IMR-90 (cell line): ENCODE measurements at regions not wholly inside any gene's neighbourhood (a gene's known extent, or its start where the extent isn't known, plus 50 kb on each side); places are given as distances from the start of the nearest gene placed in this dataset.

Experiments used
- ATAC-seq: fragments of 200-7000 bp; cut with Tn5 transposase; 2 replicates; pipeline ENCODE4 v1.9.1; 2020; ENCODE audit warnings: low read depth, mild to moderate bottlenecking, moderate library complexity
- BruUV-seq: library from RNA; stranded (reverse); fragments of 400-500 nt; replicated peaks from 2 replicates; lab custom pipeline; 2021; lab: Mats Ljungman, UMichigan
- CTCF ChIA-PET: fragments of 300-600 bp; formaldehyde crosslinking; extraction: SDS; loops from one replicate; lab custom pipeline; 2021; ENCODE audit warnings: antibody characterized with exemption; lab: Yijun Ruan, JAX
- POLR2A ChIA-PET: fragments of 300-600 bp; sonication (Branson Sonifier 250); formaldehyde crosslinking; loops from one replicate; lab custom pipeline; 2022; ENCODE audit warnings: antibody characterized with exemption; ENCODE audit not compliant: unreplicated experiment; lab: Charles Lee
- DNase-seq: peaks from one replicate; pipeline ENCODE4 v3.0.0; 2013
- H2AFZ ChIP-seq: replicated peaks from 2 replicates; pipeline ENCODE3; 2013; ENCODE audit warnings: low read length, mild to moderate bottlenecking; ENCODE audit not compliant: poor library complexity
- H2AK5ac ChIP-seq: 2 replicates; pipeline ENCODE4 v1.6.1; 2013; ENCODE audit warnings: low read depth, low read length, inconsistent platforms
- H2AK9ac ChIP-seq: replicated peaks from 2 replicates; pipeline ENCODE3; 2013; ENCODE audit warnings: mild to moderate bottlenecking, low read depth, low read length, moderate library complexity; ENCODE audit not compliant: poor library complexity
- H2BK120ac ChIP-seq: 2 replicates; pipeline ENCODE4 v1.6.1; 2013; ENCODE audit warnings: low read depth, low read length, inconsistent platforms
- H2BK15ac ChIP-seq: 3 replicates; pipeline ENCODE4 v1.6.1; 2013; ENCODE audit warnings: low read depth, low read length, inconsistent platforms
- H2BK20ac ChIP-seq: 2 replicates; pipeline ENCODE4 v1.6.1; 2013; ENCODE audit warnings: low read depth, mild to moderate bottlenecking, inconsistent platforms, low read length, moderate library complexity
- H2BK5ac ChIP-seq: 2 replicates; pipeline ENCODE4 v1.6.1; 2013; ENCODE audit warnings: mild to moderate bottlenecking, low read depth, low read length, inconsistent platforms; ENCODE audit not compliant: poor library complexity, severe bottlenecking
- H3K14ac ChIP-seq: replicated peaks from 2 replicates; pipeline ENCODE4 v1.6.1; 2013; ENCODE audit warnings: low read depth, low read length, inconsistent platforms
- H3K18ac ChIP-seq: 2 replicates; pipeline ENCODE4 v1.6.1; 2013; ENCODE audit warnings: low read depth, low read length, control low read depth
- H3K23ac ChIP-seq: 2 replicates; pipeline ENCODE4 v1.6.1; 2013; ENCODE audit warnings: low read depth, low read length, inconsistent platforms
- H3K27ac ChIP-seq: 2 replicates; pipeline ENCODE4 v1.5.1; 2013; ENCODE audit warnings: mild to moderate bottlenecking, control low read depth, low read length; ENCODE audit not compliant: insufficient read depth
- H3K27me3 ChIP-seq: 2 replicates; pipeline ENCODE4 v1.6.1; 2013; ENCODE audit warnings: low read length; ENCODE audit not compliant: control insufficient read depth, insufficient read depth
- H3K36me3 ChIP-seq: 2 replicates; pipeline ENCODE4 v1.6.1; 2013; ENCODE audit warnings: low read length, mixed read lengths; ENCODE audit not compliant: control insufficient read depth, insufficient read depth
- H3K4ac ChIP-seq: 2 replicates; pipeline ENCODE4 v1.6.1; 2013; ENCODE audit warnings: low read depth, low read length, inconsistent platforms
- H3K4me1 ChIP-seq: 2 replicates; pipeline ENCODE4 v1.6.1; 2013; ENCODE audit warnings: low read length, mixed read lengths; ENCODE audit not compliant: control insufficient read depth, insufficient read depth
- H3K4me2 ChIP-seq: 2 replicates; pipeline ENCODE4 v1.6.1; 2013; ENCODE audit warnings: low read depth, mild to moderate bottlenecking, control low read depth, low read length, moderate library complexity
- H3K4me3 ChIP-seq: 2 replicates; pipeline ENCODE4 v1.5.1; 2013; ENCODE audit warnings: low read depth, mild to moderate bottlenecking, control low read depth, low read length, moderate library complexity; ENCODE audit not compliant: insufficient read depth
- H3K56ac ChIP-seq: 2 replicates; pipeline ENCODE4 v1.6.1; 2013; ENCODE audit warnings: low read length, inconsistent platforms; ENCODE audit not compliant: insufficient read depth; ENCODE audit errors: extremely low read depth
- H3K79me1 ChIP-seq, 2 experiments: 2 replicates each; pipeline ENCODE4 v1.6.1; 2013; ENCODE audit warnings: low read length in 2 of 2, inconsistent platforms in 1 of 2, low read depth in 1 of 2
- H3K9ac ChIP-seq: 2 replicates; pipeline ENCODE4 v1.6.1; 2013; ENCODE audit warnings: low read depth, low read length, control low read depth
- H3K9me1 ChIP-seq: 2 replicates; pipeline ENCODE4 v1.6.1; 2013; ENCODE audit warnings: low read length, inconsistent platforms; ENCODE audit not compliant: insufficient read depth
- H3K9me3 ChIP-seq: 2 replicates; pipeline ENCODE4 v1.6.1; 2013; ENCODE audit warnings: low read length; ENCODE audit not compliant: control insufficient read depth, insufficient read depth
- H4K20me1 ChIP-seq: 2 replicates; pipeline ENCODE4 v1.6.1; 2013; ENCODE audit warnings: low read length, inconsistent platforms; ENCODE audit not compliant: insufficient read depth
- H4K5ac ChIP-seq: 2 replicates; pipeline ENCODE4 v1.6.1; 2013; ENCODE audit warnings: mild to moderate bottlenecking, low read depth, low read length, control low read depth
- H4K8ac ChIP-seq, 2 experiments: 2 replicates each; pipeline ENCODE4 v1.6.1; 2013; ENCODE audit warnings: low read depth in 2 of 2, low read length in 2 of 2, control low read depth in 1 of 2, inconsistent platforms in 1 of 2
- H4K91ac ChIP-seq: 2 replicates; pipeline ENCODE4 v1.6.1; 2013; ENCODE audit warnings: low read depth, low read length, inconsistent platforms; ENCODE audit not compliant: insufficient read depth
- BHLHE40 ChIP-seq: fragments of 150-350 bp; IDR thresholded peaks from 2 replicates; pipeline ENCODE4 v1.6.1; 2016; ENCODE audit warnings: mild to moderate bottlenecking, low read depth, low read length
- CEBPB ChIP-seq: IDR thresholded peaks from 2 replicates; pipeline ENCODE4 v1.6.1; 2012; ENCODE audit warnings: low read depth, low read length, improper control_type of control experiment
- CHD1 ChIP-seq: IDR thresholded peaks from 2 replicates; pipeline ENCODE4 v1.6.1; 2012; ENCODE audit warnings: low read depth, low read length, improper control_type of control experiment
- FOS ChIP-seq: fragments of 150-350 bp; IDR thresholded peaks from 2 replicates; pipeline ENCODE4 v1.6.1; 2016; ENCODE audit warnings: low read depth, low read length
- MAFK ChIP-seq: IDR thresholded peaks from 2 replicates; pipeline ENCODE4 v1.6.1; 2012; ENCODE audit warnings: low read depth, low read length, improper control_type of control experiment
- MAZ ChIP-seq: IDR thresholded peaks from 2 replicates; pipeline ENCODE4 v1.6.1; 2012; ENCODE audit warnings: low read depth, mild to moderate bottlenecking, low read length, improper control_type of control experiment, moderate library complexity, borderline replicate concordance
- MXI1 ChIP-seq: IDR thresholded peaks from 2 replicates; pipeline ENCODE4 v1.6.1; 2012; ENCODE audit warnings: low read depth, mild to moderate bottlenecking, low read length, moderate library complexity, borderline replicate concordance
- NFE2L2 ChIP-seq: fragments of 150-350 bp; IDR thresholded peaks from 2 replicates; pipeline ENCODE4 v1.6.1; 2016; ENCODE audit warnings: low read depth, mild to moderate bottlenecking, low read length
- POLR2A ChIP-seq: IDR thresholded peaks from 2 replicates; pipeline ENCODE4 v1.6.1; 2012; ENCODE audit warnings: mild to moderate bottlenecking, low read depth, low read length
- RAD21 ChIP-seq: IDR thresholded peaks from 2 replicates; pipeline ENCODE4 v1.6.1; 2012; ENCODE audit warnings: low read length, improper control_type of control experiment
- RCOR1 ChIP-seq: IDR thresholded peaks from 2 replicates; pipeline ENCODE4 v1.6.1; 2012; ENCODE audit warnings: mild to moderate bottlenecking, low read length, improper control_type of control experiment; ENCODE audit not compliant: insufficient replicate concordance
- RFX5 ChIP-seq: IDR thresholded peaks from 2 replicates; pipeline ENCODE4 v1.8.0; 2012; ENCODE audit warnings: low read depth, mild to moderate bottlenecking, low read length, moderate library complexity
- SMC3 ChIP-seq: fragments of 150-350 bp; IDR thresholded peaks from 2 replicates; pipeline ENCODE4 v1.6.1; 2016; ENCODE audit warnings: low read depth, mild to moderate bottlenecking, antibody characterized with exemption, low read length, moderate library complexity
- WGBS, 2 experiments: methylation state at CpG; one replicate each; pipeline versions ENCODE4 v1.1.5 to v1.1.7; 2013; ENCODE audit warnings: missing lambda C conversion rate in 2 of 2; ENCODE audit not compliant: insufficient read length in 1 of 2; ENCODE audit errors: extremely low coverage in 2 of 2; 5-methylcytosine and 5-hydroxymethylcytosine counted together
- dilution Hi-C: fragments of 300-500 bp; cut with HindIII; formaldehyde crosslinking; loops from one replicate; pipeline ENCODE4 v1.14.3; 2018; ENCODE audit warnings: low sequenced_read_pairs; ENCODE audit not compliant: unreplicated experiment
- in situ Hi-C: fragments of 300-500 bp; cut with MboI; formaldehyde crosslinking; loops from 3 replicates; pipeline ENCODE4 v1.14.3; 2019; ENCODE audit warnings: low sequenced_read_pairs, inconsistent platforms, mixed read lengths
- intact Hi-C: fragments of 100-400 bp; cut with micrococcal nuclease; formaldehyde crosslinking; loops from 2 replicates; pipeline ENCODE4 v1.10.0; 2022
- TF ChIP-seq, protein P1 (sequence below): fragments of 150-350 bp; IDR thresholded peaks from 2 replicates; pipeline ENCODE4 v1.6.1; 2017; ENCODE audit warnings: mild to moderate bottlenecking, antibody characterized with exemption, low read length, low read depth
- TF ChIP-seq, protein P2 (sequence below): fragments of 150-350 bp; IDR thresholded peaks from 2 replicates; pipeline ENCODE4 v1.6.1; 2016; ENCODE audit warnings: low read depth, mild to moderate bottlenecking, low read length, moderate library complexity, borderline replicate concordance
- TF ChIP-seq, protein P3 (sequence below): conservative IDR thresholded peaks from 2 replicates; pipeline ENCODE4 v1.5.1; 2012; ENCODE audit warnings: mild to moderate bottlenecking, low read depth, low read length, improper control_type of control experiment

GRCh38 chr2:219973136-219973535 lies 345.7 kb downstream of the SLC4A3 start:
- Histone ChIP-seq H3K9ac (no peak overlapping the region), H2BK120ac (no peak overlapping the region), H4K20me1 (no peaks in the 10 kb centered on the region), H3K4ac (no peak overlapping the region), H2BK20ac (no peak overlapping the region), H3K14ac (no peak overlapping the region), H3K79me1 (no peaks in the 10 kb centered on the region), H4K91ac (no peak overlapping the region), H4K5ac (no peak overlapping the region), H2BK5ac (no peak overlapping the region), H2BK15ac (no peak overlapping the region), H2AFZ (no peak overlapping the region), H3K56ac (no peak overlapping the region), H2AK5ac (no peak overlapping the region), H4K8ac (no peak overlapping the region), H3K9me3 (peaks cover 2% of the 10 kb centered on the region; the same call in 1 of the 2 replicates), H3K23ac (no peak overlapping the region), H3K4me3 (no peak overlapping the region), H3K18ac (no peak overlapping the region), H3K4me1 (peaks cover 2% of the 10 kb centered on the region; the same call in 1 of the 2 replicates), H3K27me3 (no peaks in the 10 kb centered on the region), H3K27ac (no peak overlapping the region), H3K4me2 (no peak overlapping the region), H2AK9ac (no peak overlapping the region), H3K9me1 (0 out of 2 replicates have a peak, but pooled peaks cover 4% of the 10 kb centered on the region), H3K36me3 (no peaks in the 10 kb centered on the region)
- intact Hi-C loops (no loop called here), dilution Hi-C loops (no loop called here), in situ Hi-C loops (no loop called here)
- DNase-seq (peak; percentile 77), ATAC-seq (no peak)
- WGBS, 2 experiments: no CpG with 5 or more reads among the region's 1 CpG
- TF ChIP-seq CHD1: no peak
- TF ChIP-seq SMC3: no peak
- no peak for TF ChIP-seq MXI1
- no peak for TF ChIP-seq CEBPB
- TF ChIP-seq, protein P1, sequence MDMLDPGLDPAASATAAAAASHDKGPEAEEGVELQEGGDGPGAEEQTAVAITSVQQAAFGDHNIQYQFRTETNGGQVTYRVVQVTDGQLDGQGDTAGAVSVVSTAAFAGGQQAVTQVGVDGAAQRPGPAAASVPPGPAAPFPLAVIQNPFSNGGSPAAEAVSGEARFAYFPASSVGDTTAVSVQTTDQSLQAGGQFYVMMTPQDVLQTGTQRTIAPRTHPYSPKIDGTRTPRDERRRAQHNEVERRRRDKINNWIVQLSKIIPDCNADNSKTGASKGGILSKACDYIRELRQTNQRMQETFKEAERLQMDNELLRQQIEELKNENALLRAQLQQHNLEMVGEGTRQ: no peak
- TF ChIP-seq, protein P2, sequence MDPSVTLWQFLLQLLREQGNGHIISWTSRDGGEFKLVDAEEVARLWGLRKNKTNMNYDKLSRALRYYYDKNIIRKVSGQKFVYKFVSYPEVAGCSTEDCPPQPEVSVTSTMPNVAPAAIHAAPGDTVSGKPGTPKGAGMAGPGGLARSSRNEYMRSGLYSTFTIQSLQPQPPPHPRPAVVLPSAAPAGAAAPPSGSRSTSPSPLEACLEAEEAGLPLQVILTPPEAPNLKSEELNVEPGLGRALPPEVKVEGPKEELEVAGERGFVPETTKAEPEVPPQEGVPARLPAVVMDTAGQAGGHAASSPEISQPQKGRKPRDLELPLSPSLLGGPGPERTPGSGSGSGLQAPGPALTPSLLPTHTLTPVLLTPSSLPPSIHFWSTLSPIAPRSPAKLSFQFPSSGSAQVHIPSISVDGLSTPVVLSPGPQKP: no peak
- TF ChIP-seq MAZ: no peak
- no peak for TF ChIP-seq POLR2A
- TF ChIP-seq NFE2L2: no peak
- TF ChIP-seq RAD21: no peak
- no peak for TF ChIP-seq RCOR1
- no peak for TF ChIP-seq MAFK
- no peak for TF ChIP-seq RFX5
- TF ChIP-seq, protein P3, sequence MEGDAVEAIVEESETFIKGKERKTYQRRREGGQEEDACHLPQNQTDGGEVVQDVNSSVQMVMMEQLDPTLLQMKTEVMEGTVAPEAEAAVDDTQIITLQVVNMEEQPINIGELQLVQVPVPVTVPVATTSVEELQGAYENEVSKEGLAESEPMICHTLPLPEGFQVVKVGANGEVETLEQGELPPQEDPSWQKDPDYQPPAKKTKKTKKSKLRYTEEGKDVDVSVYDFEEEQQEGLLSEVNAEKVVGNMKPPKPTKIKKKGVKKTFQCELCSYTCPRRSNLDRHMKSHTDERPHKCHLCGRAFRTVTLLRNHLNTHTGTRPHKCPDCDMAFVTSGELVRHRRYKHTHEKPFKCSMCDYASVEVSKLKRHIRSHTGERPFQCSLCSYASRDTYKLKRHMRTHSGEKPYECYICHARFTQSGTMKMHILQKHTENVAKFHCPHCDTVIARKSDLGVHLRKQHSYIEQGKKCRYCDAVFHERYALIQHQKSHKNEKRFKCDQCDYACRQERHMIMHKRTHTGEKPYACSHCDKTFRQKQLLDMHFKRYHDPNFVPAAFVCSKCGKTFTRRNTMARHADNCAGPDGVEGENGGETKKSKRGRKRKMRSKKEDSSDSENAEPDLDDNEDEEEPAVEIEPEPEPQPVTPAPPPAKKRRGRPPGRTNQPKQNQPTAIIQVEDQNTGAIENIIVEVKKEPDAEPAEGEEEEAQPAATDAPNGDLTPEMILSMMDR: no peak
- no peak for TF ChIP-seq BHLHE40
- TF ChIP-seq FOS: no peak
- POLR2A ChIA-PET: no interaction called here
- no TSS peak for BruUV-seq
- CTCF ChIA-PET: interaction anchor here (0.5 kb wide), 1 partner anchor 14 kb away, joined by 5 read pairs; no protein-coding TSS in a partner anchor
